ENCODE measurements at regions not wholly inside any gene's neighbourhood (a gene's known extent, or its start where the extent isn't known, plus 50 kb on each side); places are given as distances from the start of the nearest gene placed in this dataset.

- TF ChIP-seq CTCF (conservative IDR thresholded peaks at IDR 0.05) (no peak), ZFX (IDR thresholded peaks at IDR 0.05) (no peak)
- H3K27ac ChIP-seq = no peak overlapping the region
These were observed 273.7 kb upstream of the LRATD1 start for GRCh38 chr2:14358774-14359173.

GRCh38 chr2:14363137-14363536, 269.4 kb upstream of the LRATD1 start:
- TF ChIP-seq ZFX (IDR thresholded peaks at IDR 0.05) (no peak), CTCF (conservative IDR thresholded peaks at IDR 0.05) (no peak)
- H3K27ac ChIP-seq = no peak overlapping the region

- no peak for TF ChIP-seq CTCF (conservative IDR thresholded peaks at IDR 0.05)
- TF ChIP-seq ZFX (IDR thresholded peaks at IDR 0.05) = no peak
- H3K27ac ChIP-seq = no peak overlapping the region
These were observed 268.5 kb upstream of the LRATD1 start for GRCh38 chr2:14363976-14364375.

GRCh38 chr2:14364471-14364870, 268.0 kb upstream of the LRATD1 start:
- TF ChIP-seq ZFX (IDR thresholded peaks at IDR 0.05) = no peak
- TF ChIP-seq CTCF (conservative IDR thresholded peaks at IDR 0.05) = no peak
- no peak overlapping the region for H3K27ac ChIP-seq

- TF ChIP-seq CTCF (conservative IDR thresholded peaks at IDR 0.05) (no peak), ZFX (IDR thresholded peaks at IDR 0.05) (no peak)
- H3K27ac ChIP-seq = no peak overlapping the region
These were observed 247.5 kb upstream of the LRATD1 start for GRCh38 chr2:14385043-14385442.

GRCh38 chr2:14387332-14387731, 245.2 kb upstream of the LRATD1 start:
- no peak overlapping the region for H3K27ac ChIP-seq
- no peak for TF ChIP-seq CTCF (conservative IDR thresholded peaks at IDR 0.05)
- no peak for TF ChIP-seq ZFX (IDR thresholded peaks at IDR 0.05)

- H3K27ac ChIP-seq = no peak overlapping the region
- TF ChIP-seq ZFX (IDR thresholded peaks at IDR 0.05) (no peak), CTCF (conservative IDR thresholded peaks at IDR 0.05) (no peak; the same call in 1 of the 2 replicates)
These were observed 243.8 kb upstream of the LRATD1 start for GRCh38 chr2:14388724-14389123.

Data from C4-2B (cell line).